GM19467 (cell line): ENCODE measurements at regions not wholly inside any gene's neighbourhood (a gene's known extent, or its start where the extent isn't known, plus 50 kb on each side); places are given as distances from the start of the nearest gene placed in this dataset.

Source experiments
- ATAC-seq: cut with Tn5 transposase; IDR thresholded peaks from one replicate; pipeline ENCODE4 v1.9.1; 2021; ENCODE audit warnings: mild to moderate bottlenecking, moderate library complexity; ENCODE audit not compliant: unreplicated experiment

DNA sequence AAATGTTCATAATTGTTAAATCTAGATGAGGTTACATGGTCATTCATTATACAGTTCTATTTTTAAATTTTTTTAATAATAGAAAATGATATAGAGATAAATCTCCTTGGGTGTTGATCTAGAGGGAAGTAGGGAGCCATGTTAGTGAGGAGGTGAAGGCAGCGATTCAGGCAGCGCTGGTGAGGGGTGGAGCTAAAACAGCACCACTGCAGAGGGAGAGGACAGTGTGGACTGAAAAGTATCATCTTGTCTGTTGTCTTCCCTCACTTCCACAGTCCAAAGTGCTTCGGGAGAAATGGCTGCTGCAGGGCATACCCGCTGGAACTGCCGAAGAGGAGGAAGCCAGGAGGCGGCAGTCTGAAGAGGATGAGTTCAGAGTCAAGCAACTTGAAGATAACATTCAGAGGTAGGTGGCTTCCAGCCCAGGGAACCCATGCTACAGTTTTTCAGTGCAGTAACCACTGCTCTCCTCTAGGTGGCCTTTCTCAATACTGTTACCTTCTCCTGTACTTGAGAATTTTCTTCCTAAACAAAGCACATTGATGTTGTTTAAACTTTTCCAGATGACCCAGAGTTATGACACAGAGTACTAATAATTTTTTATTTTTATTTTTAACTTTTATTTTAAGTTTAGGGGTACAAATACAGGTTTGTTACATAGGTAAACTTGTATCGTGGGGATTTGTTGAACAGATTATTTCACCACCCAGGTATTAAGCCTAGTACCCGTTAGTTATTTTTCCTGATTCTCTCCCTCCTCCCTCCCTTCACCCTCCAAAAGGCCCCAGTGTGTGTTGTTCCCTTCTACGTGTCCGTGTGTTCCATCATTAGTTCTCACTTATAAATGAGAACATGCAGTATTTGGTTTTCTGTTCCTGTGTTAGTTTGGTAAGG is 100.5 kb downstream of the PALM2AKAP2 start:
- peak; percentile 67 for ATAC-seq

GRCh38 chr9:109883623-109884022 is 103.6 kb downstream of the PALM2AKAP2 start:
- no peak for ATAC-seq

- no peak for ATAC-seq
Observed at GRCh38 chr9:109886041-109886440, 106.0 kb downstream of the PALM2AKAP2 start.

DNA sequence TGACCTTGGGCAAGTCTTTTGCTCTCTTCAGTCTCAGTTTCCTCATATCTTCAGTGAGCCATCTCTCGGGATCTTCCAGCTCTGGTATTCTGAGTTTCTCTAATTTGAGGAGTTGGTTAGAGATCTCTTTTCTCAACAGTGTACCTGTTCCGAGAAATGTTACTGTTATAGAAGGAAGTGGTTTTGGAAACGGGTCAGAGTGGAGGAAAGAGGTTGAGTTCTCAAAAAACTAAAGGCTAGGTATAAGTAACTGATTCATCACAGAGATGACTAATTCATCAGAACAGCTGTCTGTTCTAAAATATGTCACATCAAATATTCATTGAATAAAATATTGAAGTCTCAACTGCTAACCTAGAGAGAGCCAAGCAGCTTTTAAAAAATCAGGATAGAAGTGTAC is 106.6 kb downstream of the PALM2AKAP2 start:
- ATAC-seq: peak; percentile 69

- peak; percentile 18 for ATAC-seq
Observed at GRCh38 chr9:109887079-109887478, 107.1 kb downstream of the PALM2AKAP2 start.

DNA sequence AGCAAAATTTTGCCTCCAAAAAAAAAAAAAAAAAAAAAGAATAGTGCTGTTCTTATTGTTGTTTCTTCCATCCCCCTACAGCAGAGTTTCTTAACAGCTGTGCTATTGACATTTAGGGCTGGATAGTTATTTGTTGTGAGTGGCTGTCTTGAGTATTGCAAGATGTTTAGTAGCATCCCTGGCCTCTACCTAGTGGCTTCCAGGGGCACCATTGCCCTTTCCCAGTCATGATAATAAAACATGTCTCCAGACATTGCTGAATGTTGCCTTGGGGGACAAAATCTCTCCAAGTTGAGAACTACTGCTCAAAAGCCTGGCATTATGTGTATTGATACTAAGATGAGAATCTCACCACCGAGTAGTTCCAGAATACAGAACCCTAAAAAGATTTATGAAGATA is 108.7 kb downstream of the PALM2AKAP2 start:
- no peak for ATAC-seq

DNA sequence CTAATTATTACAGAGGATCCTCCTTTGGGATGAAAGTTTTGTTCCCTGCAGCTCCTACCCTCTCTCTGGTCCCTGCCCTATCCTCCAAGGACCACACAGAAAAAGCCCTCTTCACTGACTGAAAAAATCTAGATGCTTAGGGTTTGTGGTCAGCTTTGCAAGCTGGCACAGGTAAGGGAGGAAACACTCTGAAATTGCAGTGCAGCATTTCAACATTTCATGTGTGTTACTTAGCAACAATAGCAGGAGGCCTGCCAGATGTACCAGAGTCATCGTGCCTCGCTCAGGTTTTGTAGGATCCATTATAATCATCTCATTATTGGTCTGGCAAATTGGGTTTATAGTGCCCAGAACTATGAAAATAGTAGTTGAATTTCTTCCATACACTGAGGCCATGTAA is 109.5 kb downstream of the PALM2AKAP2 start:
- ATAC-seq: no peak

GRCh38 chr9:109893241-109893640 is 113.2 kb downstream of the PALM2AKAP2 start:
- no peak for ATAC-seq

DNA sequence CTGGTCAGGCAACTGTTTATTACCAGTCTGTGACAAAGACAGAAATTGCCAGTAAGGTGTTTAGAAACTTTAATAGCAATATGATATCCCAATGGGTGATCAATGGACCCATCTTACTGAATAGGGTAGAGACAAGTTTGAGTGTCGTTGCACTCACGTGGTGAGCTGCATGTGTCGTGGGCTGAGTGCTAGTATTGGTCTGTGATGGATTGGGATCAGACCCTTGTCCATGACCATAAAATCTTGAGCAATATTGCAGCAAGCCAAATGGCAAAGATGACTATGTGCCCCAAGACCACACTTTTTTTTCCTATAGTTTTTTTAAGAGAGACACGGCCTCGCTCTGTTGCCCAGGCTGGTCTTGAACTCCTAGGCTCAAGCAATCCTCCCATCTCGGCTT is 114.5 kb downstream of the PALM2AKAP2 start:
- no peak for ATAC-seq

DNA sequence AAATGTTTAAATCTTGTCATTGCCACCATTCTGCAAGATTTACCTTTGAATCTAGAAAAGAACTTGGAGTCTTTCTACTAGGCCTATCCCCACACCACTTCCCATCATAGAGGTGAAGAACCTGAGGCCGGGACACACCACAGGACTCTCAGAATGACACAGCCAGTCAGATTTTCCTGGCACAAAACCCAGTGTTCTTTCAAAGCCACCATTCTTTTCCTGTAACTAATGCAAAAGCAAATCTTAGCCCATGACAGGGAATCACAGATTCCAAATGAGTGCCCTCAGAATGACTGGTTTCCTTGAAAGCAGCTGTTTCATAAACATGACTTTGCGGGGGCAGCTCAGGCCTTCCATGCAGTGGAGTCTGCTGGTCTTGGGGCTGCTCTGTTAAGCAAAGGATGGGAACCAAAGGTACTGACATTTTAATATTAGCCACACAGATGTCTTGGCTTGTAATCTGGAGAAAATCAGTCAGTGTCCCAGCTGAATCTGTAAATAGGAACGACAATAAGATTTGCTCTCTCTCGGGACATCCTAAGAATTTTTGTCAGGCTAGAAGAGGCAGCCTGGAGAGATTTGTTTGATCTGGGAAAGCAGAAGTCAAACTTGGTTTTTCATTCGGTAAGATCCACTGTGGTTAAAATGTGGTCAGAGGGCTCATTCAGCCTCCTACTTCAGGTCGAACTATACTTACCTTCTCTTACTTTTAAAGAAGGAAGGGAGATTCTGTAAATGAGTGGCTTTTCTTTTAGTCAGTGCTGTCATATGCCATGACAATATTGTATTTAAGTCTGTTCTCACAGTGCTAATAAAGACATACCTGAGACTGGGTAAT is 115.1 kb downstream of the PALM2AKAP2 start:
- ATAC-seq: peak; percentile 51

- no peak for ATAC-seq
Observed at GRCh38 chr9:109901201-109901600, 121.2 kb downstream of the PALM2AKAP2 start.

DNA sequence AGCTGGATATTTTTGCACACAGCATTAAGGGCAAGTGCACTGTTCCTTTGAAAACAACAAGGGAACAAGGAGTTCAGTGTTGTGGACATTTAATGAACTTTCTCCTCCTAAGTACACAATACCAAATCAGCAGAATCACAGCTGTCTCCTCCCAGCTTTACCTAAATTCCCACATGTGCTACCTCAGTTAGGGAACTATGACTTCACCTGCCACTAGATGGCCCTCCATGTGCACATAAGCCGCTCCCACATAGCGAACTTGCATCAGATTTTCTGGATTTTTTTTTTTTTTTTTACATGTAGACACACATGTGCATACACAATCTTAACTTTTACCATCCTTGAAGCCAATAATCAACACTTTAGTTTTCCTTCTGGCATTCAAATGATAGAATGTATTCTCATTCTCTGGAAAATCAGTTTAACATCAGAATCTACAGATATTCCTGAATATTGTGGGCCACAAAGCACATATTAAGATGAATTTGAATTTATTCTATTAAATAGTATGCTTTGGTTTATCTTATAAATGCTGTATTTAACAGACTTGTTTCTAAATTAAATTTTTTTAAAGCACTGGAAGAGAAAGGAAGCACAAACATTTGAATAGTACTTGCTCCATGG is 123.6 kb downstream of the PALM2AKAP2 start:
- no peak for ATAC-seq

DNA sequence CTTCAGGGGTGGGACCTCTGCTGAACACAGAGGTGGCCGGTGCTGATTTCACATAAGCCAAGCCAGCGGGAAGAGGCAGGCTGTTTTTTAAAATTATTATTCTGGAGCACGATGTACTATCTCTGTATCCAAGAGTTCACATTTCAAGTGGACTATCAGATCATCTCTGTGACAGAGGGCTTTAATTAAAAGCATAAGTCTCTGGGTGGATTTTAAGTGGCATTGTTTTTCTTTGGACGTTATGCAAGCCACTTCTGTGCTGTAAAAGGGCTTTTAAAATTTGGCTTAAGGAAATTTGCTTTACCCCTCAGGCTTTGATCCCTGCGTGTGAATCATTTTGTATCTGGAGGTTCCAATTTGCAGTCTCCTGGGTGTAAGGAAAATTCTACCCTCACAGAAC is 124.7 kb downstream of the PALM2AKAP2 start:
- no peak for ATAC-seq

DNA sequence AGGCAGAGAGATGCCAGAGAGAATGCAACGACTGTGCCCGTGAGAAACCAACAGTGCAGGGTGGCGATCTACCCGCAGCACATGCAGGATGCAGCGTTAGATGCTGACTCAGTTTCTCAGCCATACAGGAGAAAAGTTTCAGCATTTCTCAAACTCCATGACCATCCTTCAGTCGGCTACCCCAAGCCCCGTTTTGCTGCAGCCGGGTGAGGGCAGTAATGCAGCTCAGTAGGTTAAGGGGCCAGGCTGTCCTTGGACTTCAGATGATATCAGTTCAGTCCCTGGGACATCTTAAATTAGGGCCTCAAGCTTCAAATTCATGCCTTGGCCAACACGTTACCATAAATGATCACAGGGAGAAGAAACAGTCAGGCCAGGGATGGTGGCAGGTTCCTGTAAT is 125.5 kb downstream of the PALM2AKAP2 start:
- ATAC-seq: no peak

- ATAC-seq: peak; percentile 15
Observed at GRCh38 chr9:109906766-109907382, 126.9 kb downstream of the PALM2AKAP2 start.

- ATAC-seq: peak; percentile 58
Observed at GRCh38 chr9:109907400-109907799, 127.4 kb downstream of the PALM2AKAP2 start.

DNA sequence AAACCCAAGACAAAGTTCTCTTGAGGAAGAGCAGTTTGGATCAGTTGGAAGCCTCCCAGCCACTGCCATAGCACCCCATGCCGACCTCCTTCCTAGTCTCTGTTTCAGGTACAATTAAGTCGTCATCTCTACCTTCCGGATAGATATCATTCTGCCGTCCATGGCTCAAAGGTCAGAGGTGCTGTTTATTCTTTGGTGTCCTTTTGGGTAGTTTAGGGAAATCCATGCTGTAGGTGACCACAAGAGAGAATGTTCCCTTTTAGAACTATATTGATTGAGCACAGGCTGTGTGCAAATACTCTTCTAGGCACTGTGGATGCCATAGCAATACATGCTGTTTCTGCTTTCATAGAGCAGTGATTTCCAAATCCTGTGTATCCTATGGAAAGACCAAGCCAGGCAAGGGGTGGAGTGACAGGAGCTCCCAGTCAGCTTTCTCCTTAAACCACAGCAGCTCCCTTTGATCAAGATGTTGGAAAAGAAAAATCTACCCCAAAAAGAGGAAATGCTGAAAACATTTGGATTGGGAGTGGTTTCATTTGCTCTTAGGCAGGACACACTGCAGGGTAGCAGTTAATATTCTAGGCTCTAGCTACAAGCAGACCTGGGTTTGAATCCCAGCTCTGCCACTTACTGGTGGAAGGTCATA is 127.9 kb downstream of the PALM2AKAP2 start:
- ATAC-seq: no peak

GRCh38 chr9:109908459-109909390 is 128.7 kb downstream of the PALM2AKAP2 start:
- no peak for ATAC-seq
